ENCODE measurements at regions not wholly inside any gene's neighbourhood (a gene's known extent, or its start where the extent isn't known, plus 50 kb on each side); places are given as distances from the start of the nearest gene placed in this dataset.

DNA sequence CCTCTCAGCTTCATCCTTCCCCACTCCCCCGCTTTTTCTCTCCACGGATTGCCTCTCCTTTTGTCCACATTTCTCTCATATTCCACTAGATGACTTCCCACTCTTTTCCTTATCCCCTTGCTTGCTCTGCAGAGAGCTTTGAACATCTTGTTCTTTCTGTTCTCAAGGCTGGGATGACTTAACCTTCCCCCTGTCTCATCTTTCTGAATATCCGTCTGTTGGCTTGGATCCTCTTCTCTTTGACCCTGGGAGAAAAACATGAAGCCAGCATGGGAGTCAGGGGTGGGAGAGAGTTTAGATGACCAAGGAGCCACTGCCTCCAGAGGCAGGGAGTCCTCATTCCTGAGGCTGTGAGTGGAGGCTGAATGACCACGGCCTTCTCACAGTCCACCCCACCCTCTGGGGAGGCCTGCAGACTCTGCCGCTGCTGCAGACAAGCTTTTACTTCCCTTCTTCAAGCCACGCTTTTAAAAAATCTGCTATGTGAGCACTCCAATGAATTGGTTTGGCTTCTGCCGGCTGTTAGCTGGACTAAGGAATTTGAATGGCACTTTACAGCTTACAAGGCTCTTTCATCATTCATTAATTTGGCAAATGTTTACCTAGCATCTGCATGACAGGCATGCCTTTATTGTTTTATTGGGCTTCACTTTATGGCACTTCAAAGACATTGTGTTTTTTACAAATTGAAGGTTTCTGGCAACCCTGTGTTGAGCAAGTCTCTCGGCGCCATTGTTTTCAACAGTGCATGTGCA lies 111.6 kb upstream of the SLC6A6 start:
- H3K36me3 Mint-ChIP-seq (ENCODE audit: insufficient read depth): no peaks in the 10 kb centered on the region
- DNase-seq (ENCODE audit: low spot score, unreplicated experiment): no peak
- H3K27ac Mint-ChIP-seq: no peak overlapping the region
- peaks cover 16% of the 10 kb centered on the region for H3K4me1 Mint-ChIP-seq (ENCODE audit: low read depth)
- peaks cover 3% of the 10 kb centered on the region for H3K9me3 Mint-ChIP-seq (ENCODE audit: low read depth)
- peaks cover 10% of the 10 kb centered on the region for H3K27me3 Mint-ChIP-seq
- TF ChIP-seq, protein P1, sequence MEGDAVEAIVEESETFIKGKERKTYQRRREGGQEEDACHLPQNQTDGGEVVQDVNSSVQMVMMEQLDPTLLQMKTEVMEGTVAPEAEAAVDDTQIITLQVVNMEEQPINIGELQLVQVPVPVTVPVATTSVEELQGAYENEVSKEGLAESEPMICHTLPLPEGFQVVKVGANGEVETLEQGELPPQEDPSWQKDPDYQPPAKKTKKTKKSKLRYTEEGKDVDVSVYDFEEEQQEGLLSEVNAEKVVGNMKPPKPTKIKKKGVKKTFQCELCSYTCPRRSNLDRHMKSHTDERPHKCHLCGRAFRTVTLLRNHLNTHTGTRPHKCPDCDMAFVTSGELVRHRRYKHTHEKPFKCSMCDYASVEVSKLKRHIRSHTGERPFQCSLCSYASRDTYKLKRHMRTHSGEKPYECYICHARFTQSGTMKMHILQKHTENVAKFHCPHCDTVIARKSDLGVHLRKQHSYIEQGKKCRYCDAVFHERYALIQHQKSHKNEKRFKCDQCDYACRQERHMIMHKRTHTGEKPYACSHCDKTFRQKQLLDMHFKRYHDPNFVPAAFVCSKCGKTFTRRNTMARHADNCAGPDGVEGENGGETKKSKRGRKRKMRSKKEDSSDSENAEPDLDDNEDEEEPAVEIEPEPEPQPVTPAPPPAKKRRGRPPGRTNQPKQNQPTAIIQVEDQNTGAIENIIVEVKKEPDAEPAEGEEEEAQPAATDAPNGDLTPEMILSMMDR (IDR thresholded peaks at IDR 0.05; ENCODE audit: unreplicated experiment): no peak
- no peak overlapping the region for H3K4me3 Mint-ChIP-seq (ENCODE audit: low read depth)

DNA sequence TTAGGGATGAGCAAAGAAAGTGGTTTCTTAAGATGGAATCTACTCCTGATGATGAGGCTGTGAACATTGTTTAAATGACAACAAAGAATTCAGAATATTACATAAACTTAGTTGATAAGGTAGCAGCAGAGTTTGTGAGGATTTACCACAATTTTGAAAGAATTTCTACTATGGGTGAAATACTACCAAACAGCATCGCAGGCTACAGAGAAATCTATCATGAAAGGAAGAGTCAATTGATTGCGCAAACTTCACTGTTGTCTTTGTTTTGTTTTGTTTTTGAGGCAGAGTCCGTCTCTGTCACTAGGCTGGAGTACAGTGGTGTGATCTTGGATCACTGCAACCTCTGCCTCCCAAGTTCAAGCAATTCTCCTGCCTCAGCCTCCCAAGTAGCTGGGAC lies 107.4 kb upstream of the SLC6A6 start:
- Mint-ChIP-seq H3K9me3 (ENCODE audit: low read depth) (peaks cover 3% of the 10 kb centered on the region), H3K27ac (no peak overlapping the region), H3K4me3 (ENCODE audit: low read depth) (no peak overlapping the region), H3K4me1 (ENCODE audit: low read depth) (peaks cover 16% of the 10 kb centered on the region), H3K36me3 (ENCODE audit: insufficient read depth) (no peaks in the 10 kb centered on the region), H3K27me3 (peaks cover 9% of the 10 kb centered on the region)
- DNase-seq (ENCODE audit: low spot score, unreplicated experiment): no peak
- TF ChIP-seq, protein P1 (IDR thresholded peaks at IDR 0.05; ENCODE audit: unreplicated experiment): no peak

DNA sequence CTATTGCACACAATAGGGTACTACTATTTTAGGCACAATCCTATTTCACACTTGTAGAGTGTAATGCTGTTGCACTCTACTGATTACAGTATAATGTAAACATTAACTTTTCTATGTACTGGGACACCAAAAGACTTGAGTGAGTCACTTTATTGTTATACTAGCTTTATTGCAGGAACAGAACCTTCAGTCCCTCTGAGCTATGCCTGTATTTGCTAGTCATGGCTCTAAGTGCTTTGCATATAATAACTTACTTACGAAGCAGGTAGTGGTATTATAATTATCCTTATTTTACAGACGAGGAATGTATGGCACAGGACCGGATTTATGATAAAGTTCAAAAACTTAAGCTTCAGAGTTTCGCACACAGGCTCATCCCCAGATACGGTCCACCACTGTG lies 106.6 kb upstream of the SLC6A6 start:
- H3K27ac Mint-ChIP-seq: no peak overlapping the region
- H3K27me3 Mint-ChIP-seq: peaks cover 2% of the 10 kb centered on the region
- no peak overlapping the region for H3K4me3 Mint-ChIP-seq (ENCODE audit: low read depth)
- TF ChIP-seq, protein P1 (IDR thresholded peaks at IDR 0.05; ENCODE audit: unreplicated experiment): no peak
- no peaks in the 10 kb centered on the region for H3K36me3 Mint-ChIP-seq (ENCODE audit: insufficient read depth)
- peaks cover 3% of the 10 kb centered on the region for H3K9me3 Mint-ChIP-seq (ENCODE audit: low read depth)
- peaks cover 11% of the 10 kb centered on the region for H3K4me1 Mint-ChIP-seq (ENCODE audit: low read depth)
- no peak for DNase-seq (ENCODE audit: low spot score, unreplicated experiment)

DNA sequence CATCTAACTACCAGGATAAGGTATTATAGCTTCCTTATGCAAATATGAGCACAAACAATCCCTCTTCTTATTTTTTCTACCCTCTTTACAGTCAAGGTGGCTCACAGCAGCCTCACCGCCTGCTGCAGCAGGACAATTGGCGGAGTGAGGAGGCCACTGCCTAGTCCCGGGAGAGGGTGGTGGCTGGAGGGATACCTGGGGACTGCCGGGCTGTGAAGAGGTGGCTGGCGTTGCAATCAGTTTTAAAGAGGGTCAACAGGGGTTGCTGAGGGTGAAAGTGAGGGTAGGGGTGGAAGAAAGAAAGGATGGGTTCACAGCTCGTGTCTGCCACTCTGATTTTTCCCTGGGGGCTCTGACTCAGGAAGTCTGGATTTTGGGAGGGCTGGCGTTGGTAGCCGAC lies 105.1 kb upstream of the SLC6A6 start:
- Mint-ChIP-seq H3K4me3 (ENCODE audit: low read depth) (no peak overlapping the region), H3K27me3 (peaks cover 5% of the 10 kb centered on the region), H3K36me3 (ENCODE audit: insufficient read depth) (no peaks in the 10 kb centered on the region), H3K4me1 (ENCODE audit: low read depth) (peaks cover 8% of the 10 kb centered on the region), H3K9me3 (ENCODE audit: low read depth) (peaks cover 3% of the 10 kb centered on the region), H3K27ac (no peak overlapping the region)
- no peak for DNase-seq (ENCODE audit: low spot score, unreplicated experiment)
- TF ChIP-seq, protein P1 (IDR thresholded peaks at IDR 0.05; ENCODE audit: unreplicated experiment): no peak

DNA sequence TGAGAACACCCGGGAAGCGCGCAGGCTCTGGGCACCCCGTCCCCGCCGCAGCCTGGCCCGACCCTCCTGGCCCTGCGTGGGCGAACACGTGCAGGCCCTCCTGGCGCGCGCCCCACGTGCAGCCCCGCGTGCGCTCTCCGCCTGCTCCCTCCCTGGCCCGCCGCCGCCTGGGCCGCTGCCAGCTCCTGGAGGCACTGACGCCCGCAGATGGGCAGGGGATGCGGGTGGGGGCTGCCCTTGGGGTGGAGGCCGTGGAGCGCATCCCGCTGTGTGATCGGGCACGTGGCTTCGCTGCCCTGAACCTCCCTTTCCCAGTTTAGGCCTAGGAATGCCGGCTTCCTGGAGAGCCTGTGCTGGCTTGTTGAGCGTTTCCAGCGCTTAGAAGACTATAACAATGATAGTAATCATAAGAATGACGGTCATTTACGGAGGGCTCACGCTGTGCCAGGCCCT lies 104.6 kb upstream of the SLC6A6 start:
- TF ChIP-seq, protein P1 (IDR thresholded peaks at IDR 0.05; ENCODE audit: unreplicated experiment): no peak
- peaks cover 9% of the 10 kb centered on the region for H3K27me3 Mint-ChIP-seq
- no peak overlapping the region for H3K4me3 Mint-ChIP-seq (ENCODE audit: low read depth)
- H3K4me1 Mint-ChIP-seq (ENCODE audit: low read depth): peaks cover 8% of the 10 kb centered on the region
- H3K36me3 Mint-ChIP-seq (ENCODE audit: insufficient read depth): no peaks in the 10 kb centered on the region
- H3K9me3 Mint-ChIP-seq (ENCODE audit: low read depth): peaks cover 3% of the 10 kb centered on the region
- no peak for DNase-seq (ENCODE audit: low spot score, unreplicated experiment)
- no peak overlapping the region for H3K27ac Mint-ChIP-seq

Data from progenitor cell of endocrine pancreas (in vitro differentiated cells).